NCI-H2029 (cell line): ENCODE measurements at regions not wholly inside any gene's neighbourhood (a gene's known extent, or its start where the extent isn't known, plus 50 kb on each side); places are given as distances from the start of the nearest gene placed in this dataset.
"Not testable (repeated sequence)": the region's sequence is repeated elsewhere in the genome, so short reads cannot be mapped to it uniquely, and the experiment has no call there.

Source experiments
- DNase-seq: peaks from one replicate; lab custom pipeline; 2025; lab: John Stamatoyannopoulos, UW

- no peak for DNase-seq
Measured at GRCh38 chr5:8561854-8562253, 692.9 kb downstream of the MTRR start.

DNA sequence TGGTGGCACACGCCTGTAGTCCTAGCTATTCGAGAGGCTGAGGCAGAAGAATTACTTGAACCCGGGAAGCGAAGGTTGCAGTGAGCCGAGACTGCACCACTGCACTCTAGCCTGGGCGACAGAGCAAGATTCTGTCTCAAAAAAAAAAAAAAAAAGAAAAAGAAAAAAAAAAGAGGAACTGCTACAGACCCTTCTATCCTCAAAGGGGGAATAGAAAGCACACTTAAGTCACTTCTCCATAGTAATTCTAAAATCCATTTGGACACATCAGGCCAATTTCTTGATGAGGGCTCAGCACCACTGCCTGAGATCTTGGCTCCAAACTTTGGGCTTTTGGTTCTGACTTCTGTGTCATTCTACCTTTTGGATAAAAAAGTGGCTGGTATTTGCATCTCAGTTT, 694.6 kb downstream of the MTRR start:
- not testable (repeated sequence) for DNase-seq

GRCh38 chr5:8568858-8569257, 699.9 kb downstream of the MTRR start:
- no peak for DNase-seq

GRCh38 chr5:8570528-8570927, 701.6 kb downstream of the MTRR start:
- no peak for DNase-seq

DNA sequence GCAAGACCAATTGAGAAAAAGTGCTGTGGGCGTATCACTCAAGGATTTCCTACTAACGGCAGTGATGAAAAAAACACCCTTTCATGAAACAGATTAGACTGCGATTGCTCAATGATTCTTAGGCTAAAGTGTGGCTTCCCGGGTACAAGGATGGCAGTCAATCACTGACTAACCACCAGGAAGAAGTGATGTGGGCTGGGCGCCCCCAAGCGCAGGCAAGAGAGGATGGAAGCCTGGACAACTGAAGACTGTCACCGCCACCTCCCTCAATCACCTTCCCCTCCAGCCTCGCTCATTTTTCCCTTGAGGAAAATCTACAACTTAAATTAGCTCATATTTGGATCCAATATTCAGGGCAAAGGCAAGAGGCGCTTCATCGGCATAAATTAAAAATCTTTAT, 707.2 kb downstream of the MTRR start:
- DNase-seq, result no peak

- no peak for DNase-seq
Measured at GRCh38 chr5:8577792-8578191, 708.8 kb downstream of the MTRR start.

- no peak for DNase-seq
Measured at GRCh38 chr5:8580298-8580697, 711.4 kb downstream of the MTRR start.

GRCh38 chr5:8581047-8581446, 712.1 kb downstream of the MTRR start:
- no peak for DNase-seq

DNA sequence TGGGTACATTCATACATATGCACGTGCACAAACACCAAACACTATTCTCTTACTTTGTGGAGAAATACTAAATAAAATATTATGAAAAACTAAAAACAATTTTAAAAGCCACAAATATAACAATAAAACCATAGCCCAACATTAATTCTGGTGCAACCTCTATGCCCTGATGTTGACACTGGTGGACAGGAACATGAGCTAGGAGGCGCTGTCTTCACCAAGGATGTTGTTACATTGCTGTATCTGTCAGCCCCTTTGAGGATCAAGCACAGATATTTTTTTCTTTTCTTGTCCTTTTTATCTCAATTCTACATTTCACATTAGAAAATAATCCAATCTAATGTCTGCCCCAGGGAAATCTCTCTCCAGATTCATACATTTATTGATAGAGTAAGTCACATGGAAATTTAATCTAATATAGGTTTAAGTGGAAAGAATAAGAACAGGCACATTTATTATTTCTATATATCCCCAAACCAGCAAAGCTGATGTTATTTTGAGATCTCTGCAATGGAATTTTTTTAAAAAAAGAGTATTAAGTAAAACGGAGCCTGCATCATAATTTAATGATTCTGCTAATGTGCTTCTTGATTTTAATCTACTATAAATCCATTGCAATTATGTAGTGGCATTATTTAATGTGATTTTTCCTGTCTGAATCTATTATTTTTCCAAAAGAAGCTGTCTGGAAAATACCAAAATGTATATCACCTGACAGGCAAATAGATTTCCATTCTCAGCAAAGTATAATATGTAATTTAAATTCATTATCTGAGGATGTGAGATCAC, 716.5 kb downstream of the MTRR start:
- no peak for DNase-seq

DNA sequence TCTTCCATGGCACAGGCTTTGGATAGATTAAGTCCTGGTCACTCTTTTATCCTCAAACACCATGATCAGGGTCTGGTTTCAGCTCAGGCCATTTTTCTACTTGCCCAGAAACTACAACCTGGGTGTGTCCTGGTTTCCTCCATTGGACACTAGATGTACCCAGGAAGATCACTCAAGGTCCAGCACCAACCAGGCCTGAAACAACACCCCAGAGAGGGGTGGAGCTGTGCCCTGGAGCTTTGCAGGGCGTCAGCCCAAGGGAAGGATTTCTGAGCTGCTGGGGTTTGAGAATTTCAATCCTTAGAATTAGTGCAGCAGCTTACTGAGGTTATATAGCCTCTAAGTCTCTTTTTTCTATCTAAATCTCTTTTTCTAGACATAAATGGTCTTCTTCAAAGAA, 722.0 kb downstream of the MTRR start:
- DNase-seq, result no peak

DNA sequence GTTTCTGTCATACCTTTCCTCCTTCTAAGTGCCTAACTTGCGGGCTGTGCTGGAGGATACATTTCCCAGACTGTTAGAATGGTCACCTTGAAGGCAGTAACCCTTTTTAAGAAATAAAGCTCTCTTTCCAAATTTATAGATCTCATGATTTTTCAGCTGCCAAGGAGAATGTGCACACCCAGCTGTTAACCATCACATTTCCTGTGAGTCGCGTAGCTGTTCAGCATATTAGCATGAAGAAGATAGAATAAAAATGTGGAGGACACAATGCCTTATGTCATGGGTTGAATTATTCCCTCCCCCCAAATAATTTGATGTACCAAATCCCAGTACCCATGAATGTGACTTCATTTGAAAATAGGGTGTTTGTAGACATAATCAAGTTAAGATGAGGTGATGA, 729.4 kb downstream of the MTRR start:
- DNase-seq, result no peak

DNA sequence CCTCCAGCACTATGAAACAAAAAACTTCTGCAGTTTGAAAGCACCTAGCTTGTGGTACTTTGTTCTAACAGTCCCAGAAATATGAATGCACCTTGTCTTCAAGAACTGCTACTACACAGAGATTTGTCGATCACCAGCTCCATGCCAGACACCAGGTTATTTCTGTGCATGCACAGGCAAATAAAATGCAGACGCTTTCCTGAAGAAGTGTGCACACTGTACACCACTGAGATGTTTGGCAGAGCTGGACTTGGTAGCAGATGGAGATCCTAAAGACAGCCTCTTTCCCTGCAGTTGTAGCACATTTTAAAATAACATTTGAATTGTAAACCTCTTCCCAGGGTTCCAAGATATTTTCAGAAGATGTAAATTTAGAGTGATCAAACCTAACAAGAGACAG, 730.0 kb downstream of the MTRR start:
- DNase-seq, result no peak

GRCh38 chr5:8600843-8601242, 731.9 kb downstream of the MTRR start:
- DNase-seq, result no peak

DNA sequence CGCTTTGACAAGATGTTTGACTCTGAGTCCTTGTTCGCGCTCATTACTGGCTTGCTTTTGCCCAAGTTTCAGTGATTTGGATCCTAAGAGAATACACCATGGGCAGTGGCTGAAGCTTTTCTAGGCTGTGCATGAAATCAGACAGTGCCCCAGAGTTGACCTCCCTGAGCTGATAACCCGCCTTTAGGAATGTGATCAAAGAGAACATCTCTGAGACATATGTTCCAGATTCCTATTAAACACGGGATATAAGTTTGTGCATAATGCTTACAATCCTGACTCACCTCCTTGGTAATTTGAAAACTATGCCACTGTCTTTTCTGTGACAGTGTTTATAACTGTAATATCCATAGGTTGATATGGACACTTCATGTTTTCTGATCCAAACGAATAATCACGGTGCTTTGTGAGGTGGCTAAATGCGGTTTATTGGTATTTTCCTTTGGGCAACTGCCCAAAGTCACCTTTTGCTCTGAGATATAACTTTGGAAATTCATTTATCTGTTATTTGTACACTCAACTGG, 732.9 kb downstream of the MTRR start:
- DNase-seq, result no peak

DNA sequence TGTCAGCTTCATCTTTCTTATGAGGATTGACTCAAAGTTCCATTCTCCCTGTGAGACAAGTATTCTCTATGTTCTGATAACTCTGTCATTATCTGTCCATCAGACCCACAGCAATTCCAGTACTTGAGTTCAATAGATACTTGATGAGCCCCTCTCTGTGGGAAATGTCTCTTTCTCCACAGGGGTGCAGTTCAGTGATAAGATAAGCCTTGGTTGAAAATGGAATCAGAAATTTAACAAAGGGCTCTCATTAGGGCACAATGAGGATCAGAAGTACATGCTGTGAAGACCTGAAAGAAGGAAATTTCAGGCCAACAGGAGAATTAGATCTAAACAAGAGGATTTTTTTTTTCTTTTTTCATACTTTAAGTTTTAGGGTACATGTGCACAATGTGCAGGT, 737.3 kb downstream of the MTRR start:
- DNase-seq, result no peak

DNA sequence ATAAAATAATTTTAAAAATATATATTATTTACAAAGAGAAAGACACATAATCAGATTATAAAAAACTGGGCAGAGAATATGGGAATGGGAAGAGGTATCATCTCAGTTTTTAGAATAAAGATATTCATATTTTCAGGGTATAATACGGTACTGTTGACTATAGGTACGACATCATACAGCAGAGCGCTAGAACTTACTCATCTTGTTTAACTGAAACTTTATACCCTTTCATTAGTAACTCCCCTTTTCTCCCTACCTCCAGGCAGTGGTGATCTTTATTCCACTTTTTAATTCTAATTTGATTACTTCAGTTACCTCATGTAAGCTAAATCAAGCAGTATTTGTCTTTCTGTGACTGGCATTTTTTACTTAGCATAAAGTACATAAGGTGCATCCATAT, 742.1 kb downstream of the MTRR start:
- no peak for DNase-seq

DNA sequence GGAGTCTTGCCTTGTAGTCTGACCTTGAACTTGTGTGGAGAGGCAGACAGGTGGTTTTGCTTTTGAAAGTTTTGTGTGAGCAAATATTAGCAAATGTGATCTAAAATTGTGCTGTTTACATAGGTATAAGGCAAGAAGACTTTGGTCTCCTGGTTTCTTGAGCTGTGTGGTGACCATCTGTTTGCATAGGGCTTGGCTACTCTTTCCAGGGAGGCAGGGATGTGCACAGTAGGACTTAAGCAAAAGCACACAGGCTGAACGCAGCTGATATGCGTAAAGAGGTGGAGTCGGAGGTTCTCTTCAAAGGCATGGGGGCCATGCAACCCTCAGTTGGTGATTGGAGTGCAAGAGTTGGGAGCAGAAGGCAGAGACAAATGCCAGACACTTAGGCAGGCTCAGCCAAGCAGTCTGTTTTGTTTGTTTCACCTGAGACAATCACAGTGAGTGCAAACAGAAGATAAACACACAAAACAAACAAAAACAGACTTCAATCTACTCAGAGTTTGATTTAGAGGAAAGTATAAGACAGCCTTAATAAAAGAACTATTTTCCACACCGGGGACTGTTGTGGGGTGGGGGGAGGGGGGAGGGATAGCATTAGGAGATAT, 744.2 kb downstream of the MTRR start:
- no peak for DNase-seq

DNA sequence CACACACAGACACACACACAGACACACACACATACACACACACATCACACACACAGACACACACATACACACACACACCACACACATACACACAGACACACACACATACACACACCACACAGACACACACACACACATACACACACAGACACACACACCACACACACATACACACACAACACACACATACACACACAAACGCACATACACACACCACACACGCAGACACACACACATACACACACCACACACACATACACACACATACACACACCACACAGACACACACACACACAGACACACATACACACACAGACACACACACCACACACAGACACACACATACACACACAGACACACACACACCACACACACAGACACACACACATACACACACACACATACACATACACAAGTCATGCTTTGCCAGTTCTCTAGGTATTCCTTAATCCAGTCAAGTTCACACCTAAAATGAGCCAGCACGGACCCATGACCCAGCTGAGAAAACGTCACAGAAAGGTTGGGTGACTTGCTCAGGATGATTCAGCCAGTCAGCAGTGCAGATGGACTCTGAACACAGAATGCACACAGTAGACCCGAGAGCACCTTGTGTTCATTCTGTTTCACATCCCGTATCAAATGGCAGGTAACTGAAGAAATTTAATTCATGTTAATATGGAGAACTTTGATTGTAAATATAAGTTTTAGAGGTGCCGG, 746.4 kb downstream of the MTRR start:
- no peak for DNase-seq

DNA sequence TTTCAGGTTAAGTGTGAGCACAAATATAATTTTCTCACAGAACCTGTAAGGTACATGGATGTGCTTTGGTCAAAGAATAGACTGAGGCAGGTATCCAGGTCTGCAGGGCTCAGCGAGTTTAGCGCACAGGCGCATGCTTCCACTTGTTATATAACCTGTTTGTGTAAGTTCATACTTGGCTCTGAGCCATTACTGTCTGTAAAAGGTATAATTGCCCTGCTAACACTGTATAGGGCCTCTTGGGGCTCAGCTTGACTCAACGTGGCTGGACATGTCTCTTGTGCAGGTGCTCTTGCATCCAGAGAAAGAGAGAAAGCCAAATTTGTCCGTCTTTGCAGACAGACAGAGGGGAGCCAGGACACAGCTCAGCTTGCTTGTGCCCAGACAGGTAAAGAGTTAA, 759.6 kb downstream of the MTRR start:
- no peak for DNase-seq

DNA sequence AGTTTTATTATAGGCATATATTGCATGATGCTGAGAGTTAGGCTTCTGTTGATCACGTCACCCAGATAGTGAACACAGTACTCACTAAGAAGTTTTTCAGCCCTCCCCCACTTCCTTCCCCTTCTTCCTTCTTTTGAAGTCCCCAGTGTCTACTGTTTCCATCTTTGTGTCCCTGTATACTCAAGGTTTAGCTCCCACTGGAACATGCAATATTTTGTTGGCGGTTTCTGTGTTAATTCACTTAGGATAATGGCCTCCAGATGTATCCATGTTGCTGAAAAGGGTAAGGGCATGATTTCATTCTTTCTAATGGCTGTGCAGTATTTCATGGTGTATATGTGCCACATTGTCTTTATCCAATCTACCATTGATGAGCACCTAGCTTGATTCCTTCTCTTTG, 764.3 kb downstream of the MTRR start:
- DNase-seq, result no peak

- no peak for DNase-seq
Measured at GRCh38 chr5:8633696-8634095, 764.7 kb downstream of the MTRR start.

- DNase-seq, result no peak
Measured at GRCh38 chr5:8634219-8634618, 765.3 kb downstream of the MTRR start.
